NB4 (cell line): ENCODE measurements at regions not wholly inside any gene's neighbourhood (a gene's known extent, or its start where the extent isn't known, plus 50 kb on each side); places are given as distances from the start of the nearest gene placed in this dataset.

Experiments
- DNase-seq: peaks from one replicate; pipeline ENCODE4 v3.0.0; 2010; ENCODE audit warnings: low read depth
- H3K4me3 ChIP-seq: one replicate; pipeline ENCODE4 v1.5.1; 2011; ENCODE audit warnings: mild to moderate bottlenecking, low read depth, low read length, moderate library complexity
- CTCF ChIP-seq: IDR thresholded peaks from one replicate; pipeline ENCODE4 v1.5.1; 2012; ENCODE audit warnings: low read depth, low read length
- MAX ChIP-seq: IDR thresholded peaks from 2 replicates; pipeline ENCODE4 v1.6.1; 2011; ENCODE audit warnings: low read depth, low read length
- MYC ChIP-seq: IDR thresholded peaks from 2 replicates; pipeline ENCODE4 v1.6.1; 2011; ENCODE audit warnings: low read depth, low read length
- POLR2A ChIP-seq: IDR thresholded peaks from 2 replicates; pipeline ENCODE4 v1.6.1; 2011; ENCODE audit warnings: mild to moderate bottlenecking; ENCODE audit not compliant: insufficient read length; ENCODE audit errors: extremely low read depth

- H3K4me3 ChIP-seq = no peak overlapping the region
- TF ChIP-seq MYC (no peak), POLR2A (no peak)
- peak; percentile 10 for DNase-seq
These were observed 383.0 kb upstream of the PTBP2 start for GRCh38 chr1:96338622-96339021.

DNA sequence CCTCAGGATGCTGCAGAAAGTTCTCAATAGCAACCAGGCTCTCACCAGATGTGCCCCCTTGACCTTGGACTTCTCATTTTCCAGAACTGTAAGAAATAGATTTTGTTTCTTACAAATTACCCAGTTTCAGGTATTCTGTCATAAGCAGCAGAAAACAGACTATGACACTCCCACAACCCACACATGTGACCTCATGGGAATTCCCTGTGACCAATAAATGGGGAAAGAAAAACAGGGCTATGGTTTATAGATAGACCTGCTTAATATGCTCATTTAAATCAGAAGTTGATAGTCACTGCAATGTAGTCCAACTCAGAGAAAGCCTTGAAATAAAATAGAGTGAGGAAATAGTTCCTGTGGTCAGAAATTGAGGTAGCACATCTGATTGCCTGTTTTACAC is 380.9 kb upstream of the PTBP2 start:
- DNase-seq = no peak
- TF ChIP-seq CTCF (no peak), MYC (no peak), POLR2A (no peak), MAX (no peak)
- no peak overlapping the region for H3K4me3 ChIP-seq

- H3K4me3 ChIP-seq = no peak overlapping the region
- TF ChIP-seq MAX = no peak
- no peak for TF ChIP-seq CTCF
- TF ChIP-seq MYC = no peak
- TF ChIP-seq POLR2A = no peak
- DNase-seq = no peak
These were observed 374.9 kb upstream of the PTBP2 start for GRCh38 chr1:96346719-96347118.

DNA sequence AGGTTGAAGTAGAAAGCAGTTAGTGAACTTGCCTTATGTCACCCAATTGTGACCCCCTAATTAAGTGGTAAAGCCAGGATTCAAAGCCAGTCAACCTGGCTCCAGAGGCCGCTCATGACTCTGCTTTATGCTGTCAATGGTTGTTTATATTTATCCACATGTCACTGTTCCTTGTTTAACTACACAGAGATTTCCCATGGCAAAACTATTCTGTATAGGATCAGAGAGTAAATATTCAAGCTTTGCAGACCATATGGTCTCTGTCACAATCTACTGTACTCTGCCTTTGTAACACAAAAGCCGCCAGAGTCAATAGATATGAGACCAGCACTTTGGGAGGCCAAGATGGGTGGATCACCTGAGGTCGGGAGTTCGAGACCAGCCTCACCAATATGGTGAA is 371.7 kb upstream of the PTBP2 start:
- DNase-seq = no peak
- TF ChIP-seq CTCF (no peak), MYC (no peak), MAX (no peak), POLR2A (no peak)
- H3K4me3 ChIP-seq = no peak overlapping the region

GRCh38 chr1:96352733-96353132 is 368.9 kb upstream of the PTBP2 start:
- TF ChIP-seq MAX (no peak), CTCF (no peak)
- no peak overlapping the region for H3K4me3 ChIP-seq
- no peak for DNase-seq

- no peak overlapping the region for H3K4me3 ChIP-seq
- DNase-seq = no peak
- TF ChIP-seq POLR2A (no peak), MYC (no peak), CTCF (no peak), MAX (no peak)
These were observed 366.1 kb upstream of the PTBP2 start for GRCh38 chr1:96355521-96355920.
